ENCODE measurements at regions not wholly inside any gene's neighbourhood (a gene's known extent, or its start where the extent isn't known, plus 50 kb on each side); places are given as distances from the start of the nearest gene placed in this dataset.

DNA sequence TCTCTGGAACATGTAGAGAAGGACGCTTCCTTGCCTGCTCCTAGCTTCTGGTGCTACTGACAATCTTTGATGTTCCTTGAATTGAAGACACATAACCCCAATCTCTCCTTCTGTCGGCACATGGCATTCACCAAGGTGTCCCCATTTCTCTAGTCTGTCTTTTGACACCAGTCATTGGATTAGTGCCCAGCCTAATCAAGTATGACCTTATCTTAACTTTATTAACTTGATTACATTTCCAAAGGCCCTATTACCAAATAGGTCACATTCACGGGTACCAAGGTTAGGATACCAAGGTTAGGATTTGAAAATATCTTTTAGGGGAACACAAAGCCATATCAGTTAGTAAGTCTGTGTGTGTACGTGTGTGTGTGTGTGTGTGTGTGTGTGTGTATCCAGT lies 377.9 kb downstream of the CMPK2 start:
- TF ChIP-seq EP300 (IDR thresholded peaks at IDR 0.05) (no peak), POLR2AphosphoS5 (IDR thresholded peaks at IDR 0.05) (no peak)
- TF ChIP-seq, protein P1, sequence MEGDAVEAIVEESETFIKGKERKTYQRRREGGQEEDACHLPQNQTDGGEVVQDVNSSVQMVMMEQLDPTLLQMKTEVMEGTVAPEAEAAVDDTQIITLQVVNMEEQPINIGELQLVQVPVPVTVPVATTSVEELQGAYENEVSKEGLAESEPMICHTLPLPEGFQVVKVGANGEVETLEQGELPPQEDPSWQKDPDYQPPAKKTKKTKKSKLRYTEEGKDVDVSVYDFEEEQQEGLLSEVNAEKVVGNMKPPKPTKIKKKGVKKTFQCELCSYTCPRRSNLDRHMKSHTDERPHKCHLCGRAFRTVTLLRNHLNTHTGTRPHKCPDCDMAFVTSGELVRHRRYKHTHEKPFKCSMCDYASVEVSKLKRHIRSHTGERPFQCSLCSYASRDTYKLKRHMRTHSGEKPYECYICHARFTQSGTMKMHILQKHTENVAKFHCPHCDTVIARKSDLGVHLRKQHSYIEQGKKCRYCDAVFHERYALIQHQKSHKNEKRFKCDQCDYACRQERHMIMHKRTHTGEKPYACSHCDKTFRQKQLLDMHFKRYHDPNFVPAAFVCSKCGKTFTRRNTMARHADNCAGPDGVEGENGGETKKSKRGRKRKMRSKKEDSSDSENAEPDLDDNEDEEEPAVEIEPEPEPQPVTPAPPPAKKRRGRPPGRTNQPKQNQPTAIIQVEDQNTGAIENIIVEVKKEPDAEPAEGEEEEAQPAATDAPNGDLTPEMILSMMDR (IDR thresholded peaks at IDR 0.05) = no peak
